ENCODE measurements at regions not wholly inside any gene's neighbourhood (a gene's known extent, or its start where the extent isn't known, plus 50 kb on each side); places are given as distances from the start of the nearest gene placed in this dataset.

- no peak for DNase-seq (ENCODE audit: low read depth)
- no peak for TF ChIP-seq CTCF (IDR thresholded peaks at IDR 0.05; ENCODE audit: insufficient read depth, low read depth, low read length)
- no peak overlapping the region for H3K4me3 ChIP-seq (ENCODE audit: low read depth, low read length)
These were observed 230.3 kb upstream of the CDYL start for GRCh38 chr6:4545893-4546292.

GRCh38 chr6:4543596-4543995 is 232.6 kb upstream of the CDYL start:
- no peak for DNase-seq (ENCODE audit: low read depth)
- H3K4me3 ChIP-seq (ENCODE audit: low read depth, low read length) = no peak overlapping the region
- TF ChIP-seq CTCF (IDR thresholded peaks at IDR 0.05; ENCODE audit: insufficient read depth, low read depth, low read length) = no peak

GRCh38 chr6:4533576-4533975 is 242.6 kb upstream of the CDYL start:
- no peak for TF ChIP-seq CTCF (IDR thresholded peaks at IDR 0.05; ENCODE audit: insufficient read depth, low read depth, low read length)
- no peak overlapping the region for H3K4me3 ChIP-seq (ENCODE audit: low read depth, low read length)
- peak; percentile 12 for DNase-seq (ENCODE audit: low read depth)

- DNase-seq (ENCODE audit: low read depth) = peak; percentile 69
- no peak for TF ChIP-seq CTCF (IDR thresholded peaks at IDR 0.05; ENCODE audit: insufficient read depth, low read depth, low read length)
- no peak overlapping the region for H3K4me3 ChIP-seq (ENCODE audit: low read depth, low read length)
These were observed 244.8 kb upstream of the CDYL start for GRCh38 chr6:4531406-4531805.

- H3K4me3 ChIP-seq (ENCODE audit: low read depth, low read length) = no peak overlapping the region
- no peak for TF ChIP-seq CTCF (IDR thresholded peaks at IDR 0.05; ENCODE audit: insufficient read depth, low read depth, low read length)
- DNase-seq (ENCODE audit: low read depth) = no peak
These were observed 253.8 kb upstream of the CDYL start for GRCh38 chr6:4522453-4522852.

GRCh38 chr6:4521070-4521469 is 255.1 kb upstream of the CDYL start:
- DNase-seq (ENCODE audit: low read depth) = no peak
- no peak for TF ChIP-seq CTCF (IDR thresholded peaks at IDR 0.05; ENCODE audit: insufficient read depth, low read depth, low read length)
- no peak overlapping the region for H3K4me3 ChIP-seq (ENCODE audit: low read depth, low read length)

GRCh38 chr6:4518506-4518905 is 257.7 kb upstream of the CDYL start:
- peak; percentile 79 for DNase-seq (ENCODE audit: low read depth)
- TF ChIP-seq CTCF (IDR thresholded peaks at IDR 0.05; ENCODE audit: insufficient read depth, low read depth, low read length) = no peak
- H3K4me3 ChIP-seq (ENCODE audit: low read depth, low read length) = no peak overlapping the region

Measured in fibroblast of villous mesenchyme (primary cell).